GM21515 (cell line): ENCODE measurements at regions not wholly inside any gene's neighbourhood (a gene's known extent, or its start where the extent isn't known, plus 50 kb on each side); places are given as distances from the start of the nearest gene placed in this dataset.

Experiments
- ATAC-seq: cut with Tn5 transposase; IDR thresholded peaks from one replicate; pipeline ENCODE4 v1.9.1; 2021; ENCODE audit not compliant: unreplicated experiment

DNA sequence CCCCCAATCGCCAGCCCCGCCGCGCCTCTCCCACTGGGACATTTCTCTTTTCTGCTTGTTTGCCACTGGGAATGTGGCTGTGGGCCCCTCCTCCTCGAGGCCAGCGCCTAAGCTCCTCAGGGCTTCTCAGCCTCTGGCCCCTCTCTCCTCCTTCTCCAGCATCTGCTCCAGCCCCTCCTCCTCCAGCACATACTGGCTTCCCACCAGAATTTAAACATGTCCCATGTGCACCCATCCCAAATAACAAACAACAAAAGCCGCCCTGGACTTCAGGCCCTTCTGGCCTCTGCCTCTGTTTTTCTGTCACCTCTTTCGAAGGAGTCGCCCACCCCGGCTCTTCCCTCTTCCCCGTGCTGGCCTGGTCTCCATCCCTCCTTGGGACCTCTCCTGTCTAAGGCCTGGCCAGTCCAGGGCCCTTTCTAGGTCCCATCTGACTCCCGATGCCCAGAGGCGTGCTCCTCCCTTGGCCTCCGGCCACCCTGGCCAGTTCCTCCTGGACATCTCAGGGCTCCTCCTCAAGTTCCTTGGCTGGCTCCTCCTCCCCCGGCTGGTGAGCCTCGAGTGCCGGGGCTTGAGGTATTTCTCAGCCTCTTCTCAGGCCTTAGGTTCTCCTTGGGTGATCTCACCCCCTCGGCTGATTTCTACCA, 94.6 kb upstream of the SLC6A6 start:
- no peak for ATAC-seq

DNA sequence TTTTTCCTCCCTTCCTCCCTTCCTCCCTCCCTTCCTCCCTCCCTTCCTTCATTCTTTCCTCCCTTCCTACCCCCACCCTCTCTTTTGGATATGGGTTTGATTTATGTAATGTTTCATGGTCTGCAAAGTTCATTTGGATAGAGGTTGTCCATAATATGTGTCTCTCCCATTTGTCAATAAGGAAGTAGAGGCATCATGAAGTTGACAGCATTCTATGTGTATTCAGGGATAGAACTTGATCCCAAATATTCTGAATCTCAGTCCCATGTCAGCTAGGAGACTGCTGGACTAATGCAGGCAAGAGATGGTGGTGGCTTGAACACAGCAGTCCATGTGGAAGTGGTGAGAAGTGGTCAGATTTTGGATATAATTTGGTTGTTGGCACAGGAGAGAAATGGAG, 90.7 kb upstream of the SLC6A6 start:
- no peak for ATAC-seq

DNA sequence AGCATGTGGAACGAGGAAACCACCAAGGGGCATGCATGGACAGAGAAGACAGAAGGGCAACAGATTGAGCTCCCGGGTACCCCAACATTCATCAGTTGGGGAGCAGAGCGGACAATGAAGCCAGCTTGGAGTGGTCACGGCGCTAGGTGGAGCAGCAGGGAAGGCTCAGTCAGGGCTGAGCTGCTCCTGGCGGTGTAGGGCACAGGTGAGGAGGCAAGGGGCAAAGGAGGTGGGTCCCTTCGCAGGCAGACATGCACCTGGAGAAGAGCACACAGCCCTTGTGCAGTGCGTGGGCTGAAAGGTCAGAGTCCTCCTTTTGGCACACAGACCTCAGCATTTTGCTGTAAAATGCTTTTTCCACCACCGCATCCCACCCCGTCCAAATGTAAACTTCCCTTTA, 90.0 kb upstream of the SLC6A6 start:
- ATAC-seq = no peak

DNA sequence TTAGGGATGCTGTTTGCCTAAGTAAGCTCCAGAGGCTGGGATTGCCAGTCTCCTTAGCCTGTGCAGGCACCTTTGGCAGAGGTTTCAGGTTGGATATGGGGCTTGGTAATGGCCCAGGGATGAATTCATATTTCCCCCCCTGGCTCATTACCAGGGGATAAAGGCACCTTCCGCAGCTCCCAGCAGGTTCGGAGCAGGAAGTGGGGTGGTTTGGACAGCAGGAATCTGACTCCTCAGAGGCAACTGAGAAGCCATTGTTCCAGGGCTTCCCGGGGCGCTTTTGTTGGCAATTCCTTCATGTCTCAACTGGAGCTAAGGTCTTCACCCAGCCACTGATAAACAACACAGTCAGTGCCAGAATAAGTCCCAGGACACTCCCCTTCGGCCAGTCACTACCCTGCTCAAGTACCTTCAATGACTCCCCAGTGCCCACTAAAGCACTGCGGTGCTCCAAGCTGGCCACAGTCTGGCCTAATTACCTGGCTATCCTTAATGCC, 85.3 kb upstream of the SLC6A6 start:
- ATAC-seq = no peak

DNA sequence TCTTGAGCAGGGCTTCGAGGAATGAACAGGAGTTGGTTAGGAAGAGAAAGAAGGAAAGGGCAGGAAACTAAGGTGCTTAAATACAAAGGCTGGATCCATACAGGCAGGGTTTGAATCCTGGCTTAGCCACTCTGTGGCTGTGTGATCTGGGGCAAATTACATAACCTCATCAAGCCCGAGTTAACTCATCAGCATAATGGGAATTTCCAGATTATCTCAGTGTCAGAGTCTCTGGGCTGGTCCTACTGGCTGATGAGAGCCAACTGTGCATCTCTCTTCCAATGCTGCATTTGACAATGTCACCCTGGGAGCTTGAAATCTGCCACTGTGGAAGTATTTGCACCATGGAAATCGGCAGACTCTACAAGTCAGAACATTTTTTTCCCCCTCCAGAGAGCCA, 83.8 kb upstream of the SLC6A6 start:
- no peak for ATAC-seq

DNA sequence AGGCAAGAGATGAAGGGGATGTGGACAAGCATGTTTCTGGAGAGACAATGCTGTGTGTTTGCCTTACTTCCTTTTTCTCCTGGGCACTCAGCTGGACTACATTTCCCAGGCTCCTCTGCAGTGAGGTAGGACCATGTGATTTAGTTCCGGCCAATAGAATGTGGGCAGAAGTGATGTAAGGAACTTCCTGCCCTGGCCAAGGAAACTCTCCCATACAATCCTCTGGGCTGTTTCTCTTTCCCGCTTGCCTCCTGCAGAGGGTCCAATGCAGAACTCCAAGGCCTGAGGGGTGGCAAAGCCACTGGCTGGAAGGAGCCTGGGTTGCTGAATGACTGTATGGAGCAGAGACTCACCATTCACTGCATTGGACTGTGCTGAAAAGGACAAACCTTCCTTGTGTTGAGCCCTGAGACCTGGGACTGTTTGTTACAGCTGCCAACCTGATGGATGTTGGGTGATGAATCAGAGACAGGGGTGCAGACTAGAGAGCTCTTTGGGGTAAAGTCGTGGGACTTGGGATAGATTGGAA, 82.7 kb upstream of the SLC6A6 start:
- peak; percentile 99 for ATAC-seq

DNA sequence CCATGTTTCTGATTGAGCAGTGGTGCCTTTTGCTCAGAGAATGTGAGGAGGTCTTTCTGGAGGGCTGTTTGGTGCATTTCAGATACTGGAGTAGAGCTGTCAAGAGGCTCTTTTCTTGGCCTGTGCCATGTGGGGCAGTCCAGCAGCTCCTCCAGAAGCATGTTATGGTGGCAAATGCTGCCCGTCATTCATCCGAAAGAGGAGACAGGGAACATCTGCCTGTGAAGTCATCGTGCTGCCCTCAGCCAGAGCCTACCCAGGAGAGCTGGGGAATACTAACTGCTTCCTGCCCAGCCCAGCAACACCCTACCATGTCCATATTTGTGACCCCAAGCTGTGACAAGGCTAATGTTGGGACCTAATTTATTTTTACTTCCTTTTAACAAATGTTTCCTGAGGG, 82.2 kb upstream of the SLC6A6 start:
- no peak for ATAC-seq

DNA sequence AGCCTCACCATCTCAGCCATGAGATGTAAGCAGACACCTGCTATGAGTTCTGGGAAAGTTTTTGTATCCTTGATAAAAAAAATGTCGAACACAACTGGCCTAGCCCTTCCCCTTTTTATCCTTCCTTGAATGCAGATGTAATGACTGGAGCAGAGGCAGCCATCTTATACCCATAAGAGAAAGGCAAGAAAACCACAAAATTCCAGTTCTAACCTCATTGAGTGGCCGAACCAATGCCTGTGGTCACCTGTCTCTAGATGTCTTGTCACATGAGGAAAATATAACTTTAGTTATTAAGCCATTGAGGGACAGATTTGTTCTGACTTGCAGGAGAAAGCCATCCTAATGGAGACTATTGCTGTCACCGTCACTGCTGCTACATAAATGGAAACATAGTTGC, 80.4 kb upstream of the SLC6A6 start:
- ATAC-seq = no peak

DNA sequence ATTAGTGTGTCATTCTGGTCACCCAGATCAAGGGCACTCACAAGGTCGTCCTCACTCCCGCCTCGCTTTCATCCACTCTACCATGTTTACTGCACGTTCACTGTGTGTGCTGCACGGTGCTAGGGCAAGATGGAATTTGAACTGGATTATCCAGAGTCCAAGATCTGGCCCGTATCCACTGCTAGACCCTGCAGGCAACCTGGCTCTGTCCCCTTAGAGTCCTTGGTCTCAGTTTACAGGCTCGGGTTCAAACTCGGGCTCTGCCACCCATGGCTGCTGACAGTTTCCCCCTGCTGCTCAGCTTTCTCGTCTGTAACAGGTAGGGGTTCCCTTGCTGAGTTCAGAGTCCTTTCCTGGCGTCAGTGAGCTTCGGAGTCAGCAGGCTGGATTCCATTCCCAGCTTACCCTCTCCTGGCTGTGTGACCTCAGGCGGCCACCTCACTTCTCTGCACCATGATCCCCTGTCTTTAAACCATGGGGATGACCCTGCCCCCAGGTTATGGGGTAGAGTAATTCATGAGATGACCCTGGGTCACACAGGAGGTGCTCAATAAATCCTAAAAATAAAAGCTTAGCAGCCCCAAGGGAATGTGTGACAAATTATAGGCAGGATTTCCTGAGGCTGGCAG, 79.6 kb upstream of the SLC6A6 start:
- ATAC-seq = no peak

DNA sequence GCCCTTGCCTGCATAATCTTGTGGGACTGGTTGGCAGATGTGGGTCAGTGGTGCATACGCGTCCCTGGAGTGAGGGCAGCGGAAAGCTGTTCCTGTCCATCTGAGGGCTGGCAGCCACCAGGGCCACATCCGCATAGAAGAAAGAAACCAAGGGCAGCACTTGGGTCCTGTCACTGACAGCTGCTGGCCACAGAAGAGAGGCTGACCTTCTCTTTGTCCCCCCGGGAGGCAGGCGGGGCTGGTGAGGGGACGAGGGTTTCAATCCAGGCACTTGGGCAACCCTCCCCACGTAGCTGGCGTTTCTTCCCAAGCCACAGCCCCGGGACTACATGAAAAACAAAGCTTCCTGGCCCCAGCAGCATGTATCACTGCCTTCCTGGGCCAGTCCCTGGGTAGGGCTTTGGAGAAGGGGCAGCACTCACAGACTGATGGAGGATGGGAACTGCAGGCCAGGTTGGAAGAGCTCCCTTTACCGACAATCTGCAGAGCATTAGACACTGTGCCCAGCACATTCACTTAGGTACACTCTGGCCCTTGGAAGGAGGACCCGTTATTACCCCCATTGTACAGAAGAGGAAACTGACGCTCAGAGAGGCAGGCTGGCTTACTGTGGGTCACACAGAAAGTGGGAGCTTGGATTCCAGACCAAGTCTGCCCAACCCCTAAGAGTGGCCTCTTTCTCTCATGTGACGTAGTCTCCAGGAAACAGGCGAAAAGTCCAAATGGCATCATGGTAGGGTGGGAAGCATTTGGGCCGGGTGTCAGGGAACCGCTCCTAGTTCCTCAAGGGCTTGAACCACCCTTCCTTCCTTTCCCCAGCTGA, 78.8 kb upstream of the SLC6A6 start:
- ATAC-seq = no peak

DNA sequence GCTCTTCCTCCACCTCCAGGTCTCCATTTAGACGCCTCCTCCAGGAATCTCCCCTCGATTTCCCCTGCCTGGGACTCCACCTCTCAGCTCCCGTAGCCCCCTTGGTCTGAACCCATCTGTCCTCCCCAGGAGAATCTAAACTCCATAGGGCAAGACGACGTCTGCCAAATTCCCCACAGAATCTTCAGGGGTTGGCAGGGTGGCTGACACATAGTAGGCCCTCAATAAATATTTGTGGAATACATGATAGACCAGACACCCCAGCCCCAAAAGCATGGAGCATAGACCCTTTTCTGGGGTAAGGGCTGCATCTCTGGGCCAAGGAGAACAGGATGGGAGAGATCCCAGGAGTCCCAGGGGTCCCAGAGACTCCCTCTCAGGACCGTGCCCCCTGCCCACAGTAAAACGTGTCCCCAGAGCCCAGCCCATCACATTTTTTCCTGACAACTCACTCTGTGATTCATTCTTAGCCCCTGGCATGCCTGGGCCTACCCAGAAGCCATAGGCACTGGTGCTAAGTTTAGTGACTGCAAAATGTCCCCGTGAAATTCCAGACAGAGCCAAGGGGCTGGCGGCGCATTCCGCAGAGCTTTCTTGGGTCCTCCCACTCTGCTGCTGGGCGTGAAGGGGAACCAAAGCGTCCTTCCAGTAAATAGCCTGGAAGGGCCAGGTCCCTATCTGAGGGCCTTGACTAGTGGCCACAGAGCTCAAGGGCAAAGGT, 78.0 kb upstream of the SLC6A6 start:
- no peak for ATAC-seq

DNA sequence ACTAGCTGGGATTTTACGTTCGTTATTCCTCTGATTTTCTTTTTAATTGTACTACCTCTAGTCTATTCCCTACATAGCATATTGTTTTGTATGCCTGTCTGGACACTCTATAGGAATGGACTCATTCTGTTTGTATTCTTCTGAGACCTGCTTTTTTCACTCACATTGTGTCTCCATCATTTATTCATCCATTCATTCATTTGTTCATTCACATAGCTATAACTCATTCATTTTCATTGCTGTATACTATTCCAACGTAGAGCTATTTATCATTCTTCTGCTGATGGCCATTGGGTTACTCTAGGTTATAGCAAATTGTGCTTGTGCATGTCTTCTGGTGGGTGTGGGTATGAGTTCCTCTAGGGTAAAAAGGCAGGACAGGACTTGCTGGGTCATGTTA, 74.0 kb upstream of the SLC6A6 start:
- ATAC-seq = no peak

DNA sequence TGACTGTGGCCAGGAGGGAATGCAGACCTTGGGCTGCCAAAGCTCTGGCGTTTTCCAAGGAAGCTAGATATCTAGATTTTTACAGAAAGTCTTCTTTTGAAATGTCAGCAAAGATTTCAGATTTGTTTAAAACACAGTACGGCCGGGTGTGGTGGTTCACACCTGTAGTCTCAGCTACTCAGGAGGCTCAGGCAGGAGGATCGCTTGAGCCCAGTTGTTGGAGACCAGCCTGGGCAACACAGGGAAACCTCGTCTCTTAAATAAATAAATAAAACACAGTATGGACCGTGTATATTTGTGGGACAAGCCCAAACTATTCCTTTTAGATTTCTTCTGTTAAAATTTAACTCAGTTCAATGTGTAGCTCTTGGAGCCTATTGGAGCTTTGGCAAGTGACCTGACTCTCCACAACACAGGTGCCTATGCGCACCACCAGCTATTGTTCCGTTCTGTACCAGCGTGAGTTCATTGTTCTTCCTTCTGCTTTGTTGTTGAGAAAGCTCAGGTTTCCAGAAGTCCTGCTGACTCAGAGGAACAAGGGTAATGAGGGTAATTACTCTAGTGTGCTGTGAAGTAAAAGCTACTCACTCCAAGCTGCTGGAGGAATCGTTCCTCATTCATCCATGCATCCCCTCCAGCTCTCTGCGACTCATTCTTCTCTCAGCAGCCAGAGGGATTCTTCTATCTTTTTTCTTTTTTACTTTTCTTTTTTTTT, 73.1 kb upstream of the SLC6A6 start:
- ATAC-seq = no peak

DNA sequence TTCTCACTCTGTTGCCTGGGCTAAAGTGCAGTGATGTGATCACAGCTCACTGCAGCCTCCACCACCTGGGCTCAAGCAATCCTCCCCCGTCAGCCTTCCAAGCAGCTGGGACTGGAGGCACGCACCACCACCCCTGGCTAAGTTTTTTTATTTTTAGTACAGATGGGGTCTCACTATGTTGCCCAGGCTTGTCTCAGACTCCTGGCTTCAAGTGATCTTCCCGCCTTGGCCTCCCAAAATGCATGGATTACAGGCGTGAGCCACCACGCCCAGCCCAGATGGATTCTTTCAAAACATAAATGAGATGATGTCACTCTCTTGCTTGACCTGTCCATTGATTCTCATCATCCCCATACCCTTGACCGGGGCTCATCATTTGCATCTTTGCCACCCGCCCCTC, 72.6 kb upstream of the SLC6A6 start:
- ATAC-seq = no peak

DNA sequence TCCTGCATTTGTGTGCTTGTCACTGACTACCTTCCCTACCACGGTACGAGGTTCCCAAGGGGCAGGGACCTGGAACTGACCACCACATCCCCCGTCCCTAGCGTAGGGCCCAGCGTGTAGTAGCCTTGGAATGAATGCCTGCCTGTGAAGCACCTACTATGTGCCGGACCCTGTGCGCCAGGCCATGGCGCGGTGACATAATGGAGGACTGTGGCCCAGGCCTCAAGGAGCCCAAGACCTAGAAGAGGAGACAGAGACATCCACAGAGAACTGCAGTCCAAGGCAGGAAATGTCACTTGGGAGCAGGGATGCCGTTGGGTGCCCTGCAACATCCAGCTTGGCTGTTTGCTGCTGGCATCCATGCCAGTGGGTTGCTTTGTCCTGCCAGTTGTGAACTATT, 71.9 kb upstream of the SLC6A6 start:
- no peak for ATAC-seq

DNA sequence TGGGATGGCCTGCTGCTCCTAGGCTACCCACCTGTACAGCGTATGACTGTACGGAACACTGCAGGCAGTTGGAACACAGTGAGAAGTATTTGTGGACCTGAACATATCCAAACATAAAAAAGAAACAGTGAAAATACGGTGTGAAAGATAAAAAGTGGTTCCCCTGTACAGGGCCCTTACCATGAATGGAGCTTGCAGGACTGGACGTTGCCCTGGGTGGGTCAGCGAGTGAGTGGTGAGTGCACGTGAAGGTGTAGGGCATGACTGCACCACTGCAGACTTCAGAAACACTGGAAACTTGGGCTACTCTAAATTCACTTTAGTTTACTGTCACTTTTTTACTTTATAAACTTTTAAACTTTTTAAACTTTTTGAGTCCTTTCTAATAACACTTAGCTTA, 71.2 kb upstream of the SLC6A6 start:
- no peak for ATAC-seq

DNA sequence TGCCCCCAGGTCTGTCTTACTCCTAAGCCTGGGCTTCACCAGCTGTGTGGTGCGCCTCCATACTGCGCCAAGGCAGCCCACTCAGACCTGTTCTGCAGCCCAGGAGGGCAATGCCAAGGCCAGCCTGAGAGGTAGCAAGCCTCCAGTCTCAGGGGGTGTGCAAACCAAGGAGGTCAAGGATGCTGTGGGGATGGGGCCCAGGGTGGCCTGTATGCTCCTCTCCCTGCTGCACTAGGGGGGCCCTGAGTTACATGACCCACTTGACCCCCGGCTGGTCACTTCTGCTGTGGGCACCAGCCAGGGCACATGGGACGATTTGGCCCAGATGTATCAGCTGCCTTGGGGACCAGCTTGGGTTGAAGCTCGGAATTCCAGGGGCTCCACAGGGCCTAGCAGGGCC, 70.0 kb upstream of the SLC6A6 start:
- no peak for ATAC-seq

DNA sequence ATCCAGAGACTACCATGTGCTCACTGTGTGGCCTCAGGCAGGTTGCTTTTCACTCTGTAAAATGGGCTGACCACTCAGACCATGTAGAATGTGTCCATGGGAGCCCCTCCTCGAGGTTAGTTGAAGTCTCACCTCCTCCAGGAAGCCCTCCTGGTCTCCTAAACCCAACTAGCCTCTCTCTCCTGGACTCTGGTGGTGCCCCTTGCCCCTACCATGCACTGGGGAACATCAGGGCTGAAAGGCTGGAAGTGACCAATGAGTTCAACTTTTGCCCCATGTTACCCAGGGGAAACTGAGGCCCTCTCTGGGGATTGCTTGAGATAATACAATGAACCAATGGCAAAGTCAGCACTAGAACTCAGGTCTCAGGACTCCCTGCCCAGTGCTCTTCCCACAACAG, 69.2 kb upstream of the SLC6A6 start:
- no peak for ATAC-seq

DNA sequence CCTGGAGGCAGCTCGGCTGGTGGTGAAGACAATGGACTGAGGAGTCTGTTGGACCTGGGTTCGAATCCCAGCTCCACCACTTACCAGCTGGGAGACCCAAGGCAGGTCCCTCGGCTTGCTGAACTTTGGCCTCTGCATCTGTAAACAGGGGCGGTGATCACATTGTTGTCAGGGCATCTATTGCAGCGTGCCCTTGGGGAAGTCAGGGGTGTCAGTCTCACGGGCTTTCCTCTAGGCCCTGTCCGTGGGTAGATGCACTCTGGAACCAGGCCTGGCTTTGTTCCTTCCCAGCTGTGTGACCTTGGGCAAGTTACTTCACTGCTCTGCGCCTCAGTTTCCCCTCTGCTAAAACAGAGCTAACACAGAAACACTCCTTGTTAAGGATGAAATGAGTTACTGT, 68.8 kb upstream of the SLC6A6 start:
- no peak for ATAC-seq

DNA sequence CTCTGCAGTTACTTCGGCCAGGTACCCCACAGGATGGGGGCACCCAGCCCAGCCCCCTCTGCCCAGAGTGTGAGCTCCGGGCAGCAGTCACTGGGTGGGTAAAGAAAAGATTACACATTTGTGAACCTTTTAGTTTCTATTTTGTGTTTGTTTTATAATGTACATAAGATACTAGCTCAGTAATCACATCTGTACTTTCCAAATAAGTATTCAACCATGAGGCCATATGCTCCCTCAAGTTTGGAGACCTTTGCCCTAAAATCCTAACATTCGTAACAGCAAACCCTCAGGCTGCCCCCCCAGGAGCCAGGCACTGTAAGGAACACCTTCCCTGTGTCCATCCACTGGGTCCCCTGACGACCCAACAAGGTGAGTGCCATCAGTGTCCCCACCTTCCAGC, 68.3 kb upstream of the SLC6A6 start:
- no peak for ATAC-seq

DNA sequence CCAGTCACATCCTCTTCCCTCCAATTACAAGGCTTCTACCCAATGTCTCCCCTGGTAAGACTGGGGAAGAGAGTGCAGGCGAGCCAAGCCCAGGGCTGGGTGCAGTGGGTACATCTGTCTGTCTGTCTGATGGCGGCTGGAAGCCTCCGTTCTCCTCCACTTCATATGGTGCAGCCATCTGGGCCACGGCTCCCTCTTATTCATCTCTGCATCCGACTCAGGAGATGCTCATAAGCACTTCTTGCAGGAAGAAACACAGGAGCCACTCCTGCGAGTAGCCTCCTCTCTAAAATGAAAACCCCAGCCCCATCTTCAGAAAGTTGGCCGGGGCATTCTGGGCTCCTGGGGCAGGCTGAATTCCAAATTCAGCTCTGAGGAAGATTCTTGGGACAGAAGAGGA, 67.5 kb upstream of the SLC6A6 start:
- no peak for ATAC-seq
